ENCODE measurements at regions not wholly inside any gene's neighbourhood (a gene's known extent, or its start where the extent isn't known, plus 50 kb on each side); places are given as distances from the start of the nearest gene placed in this dataset.

GRCh38 chr16:6160871-6161270 is 1063.3 kb upstream of the EEF2KMT start:
- no peak overlapping the region for H3K4me2 ChIP-seq (ENCODE audit: low read depth, low read length, poor library complexity, severe bottlenecking)
- H3K36me3 ChIP-seq (ENCODE audit: low read length), result no peaks in the 10 kb centered on the region
- no peak overlapping the region for H3K9ac ChIP-seq (ENCODE audit: low read length)
- no peak overlapping the region for H3K27ac ChIP-seq (ENCODE audit: low read depth, low read length)
- no peaks in the 10 kb centered on the region for H3K9me2 ChIP-seq (replicated peaks; ENCODE audit: insufficient read depth, low read length)
- H3K79me2 ChIP-seq (ENCODE audit: insufficient read depth, low read length), result no peaks in the 10 kb centered on the region
- H3F3A ChIP-seq (ENCODE audit: insufficient read depth), result no peaks in the 10 kb centered on the region
- no peak overlapping the region for H3K4me3 ChIP-seq (ENCODE audit: insufficient read depth, low read length, poor library complexity, severe bottlenecking)
- H2AFZ ChIP-seq (ENCODE audit: low read depth, low read length, severe bottlenecking), result no peak overlapping the region
- no peaks in the 10 kb centered on the region for H3K27me3 ChIP-seq (ENCODE audit: low read length)
- H3K9me3 ChIP-seq (ENCODE audit: insufficient read depth, low read length), result no peaks in the 10 kb centered on the region
- TF ChIP-seq EZH2phosphoT487 (conservative IDR thresholded peaks at IDR 0.05; ENCODE audit: low read length), result no peak
- no peak for TF ChIP-seq CTCF (IDR thresholded peaks at IDR 0.05; ENCODE audit: insufficient read depth, low read length, poor library complexity, severe bottlenecking)
- no peaks in the 10 kb centered on the region for H4K20me1 ChIP-seq (ENCODE audit: low read depth, low read length)

GRCh38 chr16:6160303-6160702 is 1062.7 kb upstream of the EEF2KMT start:
- no peak overlapping the region for H2AFZ ChIP-seq (ENCODE audit: low read depth, low read length, severe bottlenecking)
- H4K20me1 ChIP-seq (ENCODE audit: low read depth, low read length), result no peaks in the 10 kb centered on the region
- H3K36me3 ChIP-seq (ENCODE audit: low read length), result no peaks in the 10 kb centered on the region
- no peaks in the 10 kb centered on the region for H3F3A ChIP-seq (ENCODE audit: insufficient read depth)
- no peaks in the 10 kb centered on the region for H3K79me2 ChIP-seq (ENCODE audit: insufficient read depth, low read length)
- no peaks in the 10 kb centered on the region for H3K9me2 ChIP-seq (replicated peaks; ENCODE audit: insufficient read depth, low read length)
- no peak overlapping the region for H3K4me3 ChIP-seq (ENCODE audit: insufficient read depth, low read length, poor library complexity, severe bottlenecking)
- no peak overlapping the region for H3K4me2 ChIP-seq (ENCODE audit: low read depth, low read length, poor library complexity, severe bottlenecking)
- TF ChIP-seq CTCF (IDR thresholded peaks at IDR 0.05; ENCODE audit: insufficient read depth, low read length, poor library complexity, severe bottlenecking) (no peak), EZH2phosphoT487 (conservative IDR thresholded peaks at IDR 0.05; ENCODE audit: low read length) (no peak)
- no peaks in the 10 kb centered on the region for H3K9me3 ChIP-seq (ENCODE audit: insufficient read depth, low read length)
- H3K27ac ChIP-seq (ENCODE audit: low read depth, low read length), result no peak overlapping the region
- H3K9ac ChIP-seq (ENCODE audit: low read length), result no peak overlapping the region
- H3K27me3 ChIP-seq (ENCODE audit: low read length), result no peaks in the 10 kb centered on the region

GRCh38 chr16:6157806-6158205 is 1060.2 kb upstream of the EEF2KMT start:
- no peaks in the 10 kb centered on the region for H3F3A ChIP-seq (ENCODE audit: insufficient read depth)
- no peaks in the 10 kb centered on the region for H3K9me3 ChIP-seq (ENCODE audit: insufficient read depth, low read length)
- no peak overlapping the region for H3K27ac ChIP-seq (ENCODE audit: low read depth, low read length)
- no peaks in the 10 kb centered on the region for H3K36me3 ChIP-seq (ENCODE audit: low read length)
- no peaks in the 10 kb centered on the region for H3K27me3 ChIP-seq (ENCODE audit: low read length)
- TF ChIP-seq EZH2phosphoT487 (conservative IDR thresholded peaks at IDR 0.05; ENCODE audit: low read length), result no peak
- TF ChIP-seq CTCF (IDR thresholded peaks at IDR 0.05; ENCODE audit: insufficient read depth, low read length, poor library complexity, severe bottlenecking), result no peak
- H3K4me3 ChIP-seq (ENCODE audit: insufficient read depth, low read length, poor library complexity, severe bottlenecking), result no peak overlapping the region
- H4K20me1 ChIP-seq (ENCODE audit: low read depth, low read length), result no peaks in the 10 kb centered on the region
- H3K9me2 ChIP-seq (replicated peaks; ENCODE audit: insufficient read depth, low read length), result no peaks in the 10 kb centered on the region
- H3K4me2 ChIP-seq (ENCODE audit: low read depth, low read length, poor library complexity, severe bottlenecking), result no peak overlapping the region
- no peak overlapping the region for H2AFZ ChIP-seq (ENCODE audit: low read depth, low read length, severe bottlenecking)
- no peaks in the 10 kb centered on the region for H3K79me2 ChIP-seq (ENCODE audit: insufficient read depth, low read length)
- H3K9ac ChIP-seq (ENCODE audit: low read length), result no peak overlapping the region

All from SU-DHL-6 (cell line).